KBM-7 (cell line): ENCODE measurements at regions not wholly inside any gene's neighbourhood (a gene's known extent, or its start where the extent isn't known, plus 50 kb on each side); places are given as distances from the start of the nearest gene placed in this dataset.

Experiments used
- DNase-seq: peaks from one replicate; pipeline ENCODE4 v3.0.0-alpha.2; 2015
- in situ Hi-C: fragments of 300-500 bp; cut with MboI; formaldehyde crosslinking; loops from 2 replicates; pipeline ENCODE4 v1.14.3; 2020; ENCODE audit warnings: low sequenced_read_pairs, low pct_unique_long_range_greater_than_20kb, mixed read lengths

DNA sequence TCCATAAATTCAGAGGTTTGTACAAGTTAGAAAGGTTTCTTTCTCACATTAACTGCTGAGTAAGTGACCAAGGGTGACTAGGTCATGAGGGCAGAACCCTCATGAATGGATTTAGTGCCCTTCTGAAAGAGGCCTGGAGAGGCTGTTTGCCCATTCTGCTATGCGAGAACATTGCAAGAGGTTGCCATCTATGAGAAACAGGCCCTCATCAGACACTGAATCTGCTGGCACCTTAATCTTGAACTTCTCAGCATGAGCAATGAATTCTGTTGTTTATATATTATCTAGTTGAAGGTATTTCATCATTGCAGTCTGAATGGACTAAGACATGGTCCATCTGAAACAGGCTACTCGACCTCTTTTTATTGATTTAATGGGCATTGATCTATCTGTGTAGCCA is 96.2 kb upstream of the GPRIN3 start:
- in situ Hi-C loops, result no loop called here
- no peak for DNase-seq

DNA sequence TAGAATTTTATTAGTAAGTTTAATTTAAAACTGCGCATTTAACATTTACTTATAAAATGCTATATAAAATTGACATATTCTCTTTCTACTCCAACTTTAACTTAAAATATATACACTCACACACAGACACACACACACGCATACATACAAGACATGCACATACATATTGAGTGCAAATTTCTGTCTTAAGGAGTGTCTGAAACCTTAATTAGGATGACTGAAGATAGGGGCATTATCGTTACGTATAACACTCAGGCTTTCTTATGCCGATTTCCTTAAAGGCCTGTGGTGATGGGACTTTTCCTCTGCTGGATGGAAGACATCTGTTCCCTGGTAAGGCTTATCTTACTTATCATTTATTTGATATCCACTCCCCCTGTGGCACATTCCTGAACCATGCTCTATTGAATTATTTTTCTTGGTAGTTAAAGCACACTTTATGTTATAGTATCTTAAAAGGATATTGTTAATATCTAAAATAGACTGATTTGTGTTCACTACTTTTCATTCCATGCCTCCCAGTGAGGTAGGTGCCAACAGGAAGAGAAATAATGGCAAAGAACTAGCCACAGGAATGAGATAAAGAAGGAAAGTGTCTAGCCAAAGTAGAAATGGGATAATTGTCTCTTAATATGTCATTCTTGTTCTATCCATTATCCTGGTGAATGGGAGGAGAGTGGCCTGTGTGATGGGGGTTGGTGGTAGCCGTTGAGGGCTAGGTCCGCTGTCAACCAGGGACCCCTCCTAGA is 92.9 kb upstream of the GPRIN3 start:
- no peak for DNase-seq
- in situ Hi-C loops, result no loop called here

DNA sequence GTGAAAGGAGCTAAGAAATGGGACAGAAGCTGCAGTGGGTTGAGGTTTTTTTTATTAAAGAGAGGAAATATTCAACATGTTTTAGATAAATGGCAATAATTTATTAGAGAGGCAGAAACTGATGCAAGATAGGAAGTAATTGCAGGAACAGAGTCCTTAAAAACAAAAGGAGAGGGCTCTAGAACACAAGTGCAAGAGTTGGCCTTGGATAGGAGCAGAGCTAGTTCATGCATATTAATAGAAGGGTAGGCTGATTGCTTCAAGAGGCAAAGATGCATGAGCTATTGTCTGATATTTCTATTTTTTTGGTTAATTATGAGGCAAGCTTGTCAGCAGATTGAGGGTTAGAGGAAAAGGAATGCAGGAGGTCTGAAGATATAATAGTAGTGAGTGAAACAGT is 91.0 kb upstream of the GPRIN3 start:
- no peak for DNase-seq
- in situ Hi-C loops, result no loop called here

DNA sequence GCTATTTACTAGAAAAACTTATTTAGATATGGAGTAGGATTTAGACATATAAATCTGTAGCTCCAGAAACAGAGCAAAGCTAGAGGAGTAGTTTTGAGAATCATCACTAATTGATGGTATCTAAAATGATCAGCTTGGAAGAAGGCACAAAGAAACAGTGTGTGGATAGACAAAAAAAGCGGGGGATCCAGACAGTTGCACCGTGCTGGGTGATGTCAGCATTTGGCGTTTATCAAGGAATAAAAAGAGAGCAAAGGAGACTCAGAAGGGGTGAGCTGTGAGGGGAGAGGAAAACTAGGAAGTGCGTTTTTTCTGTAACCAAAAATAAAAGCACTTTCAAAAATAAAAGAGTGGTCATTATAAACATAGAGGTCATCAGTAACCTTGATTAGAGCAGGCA is 90.5 kb upstream of the GPRIN3 start:
- in situ Hi-C loops, result no loop called here
- DNase-seq, result no peak

DNA sequence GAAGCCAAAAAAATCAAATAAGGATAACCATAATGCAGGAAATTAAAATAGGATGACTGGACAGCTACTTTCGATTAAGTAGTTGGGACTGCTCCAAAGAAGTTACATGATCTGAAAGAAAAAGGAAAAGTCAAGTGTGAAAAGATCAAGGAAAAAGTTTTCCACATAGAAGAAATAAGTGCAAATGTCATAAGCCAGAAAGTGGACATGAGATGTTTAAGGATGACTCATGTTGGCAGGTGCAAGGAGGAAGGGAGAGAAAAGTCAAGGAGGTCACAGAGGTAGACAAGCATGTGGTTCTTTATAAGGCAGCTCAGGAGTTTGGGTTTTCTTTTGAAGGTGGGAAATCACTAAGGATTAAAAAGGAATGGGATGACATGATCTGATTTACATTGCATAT is 89.8 kb upstream of the GPRIN3 start:
- no peak for DNase-seq
- in situ Hi-C loops, result no loop called here

DNA sequence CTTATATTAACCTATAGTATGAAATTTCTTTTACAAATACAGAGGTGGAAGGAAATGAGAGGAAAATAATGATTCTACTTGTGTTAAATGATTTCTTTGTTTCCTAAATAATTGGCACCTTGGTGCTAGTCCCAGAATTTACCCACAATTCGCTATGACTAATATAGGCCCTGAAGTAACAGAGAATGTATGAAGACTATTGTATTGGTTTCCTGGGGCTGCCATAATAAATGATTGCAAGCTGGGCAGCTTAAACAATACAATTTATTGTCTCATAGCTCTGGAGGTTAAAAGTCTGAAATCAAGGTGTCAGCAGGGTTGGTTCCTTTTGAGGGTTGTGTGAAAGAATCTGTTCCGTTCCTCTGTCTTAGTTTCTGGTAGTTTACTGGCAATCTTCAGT is 74.8 kb upstream of the GPRIN3 start:
- in situ Hi-C loops, result no loop called here
- no peak for DNase-seq

DNA sequence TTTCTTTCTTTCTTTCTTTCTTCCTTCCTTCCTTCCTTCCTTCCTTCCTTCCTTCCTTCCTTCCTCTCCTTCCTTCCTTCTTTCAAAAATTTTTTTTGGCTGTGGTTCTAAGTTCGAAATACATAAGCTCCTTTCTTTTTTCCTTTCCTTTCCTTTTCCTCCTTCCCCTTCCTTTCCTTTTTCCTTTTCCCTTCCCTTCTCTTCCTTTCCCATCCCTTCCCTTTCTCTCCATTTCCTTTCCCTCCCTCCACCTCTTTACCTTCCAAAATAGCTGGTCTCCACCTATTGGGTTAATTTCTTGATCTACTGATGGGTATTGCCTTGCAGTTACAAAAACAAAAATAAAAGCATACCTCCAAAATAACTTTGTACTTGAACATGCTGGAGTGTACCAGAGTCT is 73.4 kb upstream of the GPRIN3 start:
- in situ Hi-C loops, result no loop called here

DNA sequence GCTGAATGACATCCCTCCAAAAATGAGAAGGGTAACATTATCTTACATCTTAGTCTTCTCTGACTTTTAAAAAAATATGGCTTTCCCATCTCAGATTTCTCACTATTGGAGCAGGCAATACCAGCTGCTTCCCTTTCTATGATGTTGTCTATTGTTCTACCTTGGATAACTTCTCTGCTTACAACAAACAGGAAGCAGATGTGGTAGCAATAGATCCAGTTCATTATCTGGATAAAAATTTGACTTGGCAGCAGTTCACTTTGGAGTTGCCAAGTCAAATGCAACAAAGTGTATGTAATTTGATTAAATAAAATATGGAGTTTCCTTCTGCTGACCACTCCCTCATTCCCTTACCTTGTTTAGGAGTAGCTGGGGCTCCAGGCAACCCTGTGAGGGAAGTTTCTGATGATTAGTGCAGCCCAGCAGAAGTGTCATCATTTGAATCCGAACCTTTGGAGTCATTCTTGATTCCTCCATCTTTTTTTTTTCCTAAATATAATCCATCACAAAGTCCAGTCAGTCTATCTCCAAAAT is 72.0 kb upstream of the GPRIN3 start:
- in situ Hi-C loops, result no loop called here
- no peak for DNase-seq

More for the DNA sequence above, 73.4 kb upstream of the GPRIN3 start:
- DNase-seq, result no peak

DNA sequence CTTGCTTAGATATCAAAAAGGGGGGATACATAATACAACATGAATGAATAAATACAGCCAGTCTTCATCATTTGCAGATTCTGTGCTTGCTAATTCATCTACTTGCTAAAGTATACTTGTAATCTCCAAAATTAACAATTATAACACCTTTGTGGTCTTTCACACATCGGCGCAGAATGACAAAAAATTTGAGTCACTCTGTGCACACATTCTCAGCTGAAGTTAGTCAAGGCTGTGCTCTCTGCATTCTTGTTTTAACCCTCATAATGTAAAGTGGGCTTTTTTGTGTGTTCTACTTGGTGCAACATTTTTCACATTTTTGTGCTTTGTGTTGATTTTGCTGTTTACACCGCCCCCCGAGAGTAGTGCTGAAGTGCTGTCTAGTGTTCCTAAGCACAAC is 65.8 kb upstream of the GPRIN3 start:
- in situ Hi-C loops, result no loop called here
- no peak for DNase-seq

DNA sequence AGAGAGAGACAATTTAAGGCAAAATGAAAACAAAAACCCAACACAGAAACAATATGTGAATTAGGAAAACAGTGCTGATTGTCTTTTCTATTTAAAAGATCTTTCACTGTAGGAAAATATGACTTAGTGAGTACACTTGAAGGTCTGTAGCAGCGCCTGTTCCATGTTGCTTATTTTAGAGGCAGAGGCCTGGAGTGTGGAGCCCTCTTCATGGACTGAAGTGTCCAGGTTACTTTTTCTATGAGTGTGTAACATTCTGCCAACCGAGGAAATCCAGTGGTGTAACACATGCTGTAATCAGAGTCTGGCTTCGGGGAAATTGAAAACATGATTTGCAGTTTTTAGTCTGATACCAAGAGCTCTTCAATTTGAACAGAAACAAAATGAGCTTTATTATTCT is 64.0 kb upstream of the GPRIN3 start:
- in situ Hi-C loops, result no loop called here
- no peak for DNase-seq

DNA sequence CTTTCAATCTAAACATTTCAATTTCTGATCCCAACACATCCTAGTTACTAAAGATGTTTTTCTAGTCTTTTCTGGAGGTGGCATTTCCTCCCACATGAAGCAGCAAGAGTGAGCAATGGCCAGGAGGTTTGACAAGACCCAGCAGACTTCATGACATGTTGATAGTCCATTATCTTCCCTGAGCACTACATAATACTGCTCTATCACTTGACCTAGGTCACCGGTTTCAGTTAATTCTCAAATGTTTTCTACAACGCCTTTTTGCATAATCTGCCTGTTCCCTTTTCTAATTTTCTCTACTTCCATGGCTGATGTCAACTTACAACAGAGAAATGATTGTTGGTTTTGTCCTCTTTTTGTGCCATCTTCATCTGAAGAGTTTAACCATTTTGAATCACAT is 62.0 kb upstream of the GPRIN3 start:
- DNase-seq, result no peak
- in situ Hi-C loops, result no loop called here

DNA sequence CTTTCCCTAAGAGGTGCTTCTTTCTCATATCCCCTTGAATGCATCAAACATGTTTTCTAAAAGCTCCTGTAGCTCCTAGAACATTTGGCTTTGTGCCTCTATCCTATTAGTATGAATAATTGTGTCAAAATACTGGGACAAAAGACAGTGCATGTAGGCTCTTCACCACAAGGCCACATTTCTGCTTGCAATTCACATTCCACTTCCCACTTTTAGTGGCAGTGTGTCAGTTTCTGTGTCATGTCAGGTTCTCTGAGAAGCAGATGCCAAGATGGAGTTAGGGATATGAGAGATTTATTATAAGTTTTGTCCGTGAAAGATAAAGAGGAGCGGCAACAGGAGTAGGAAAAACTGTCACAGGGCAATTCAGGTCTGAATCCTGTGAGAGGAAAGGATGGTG is 61.3 kb upstream of the GPRIN3 start:
- in situ Hi-C loops, result no loop called here
- DNase-seq, result no peak

DNA sequence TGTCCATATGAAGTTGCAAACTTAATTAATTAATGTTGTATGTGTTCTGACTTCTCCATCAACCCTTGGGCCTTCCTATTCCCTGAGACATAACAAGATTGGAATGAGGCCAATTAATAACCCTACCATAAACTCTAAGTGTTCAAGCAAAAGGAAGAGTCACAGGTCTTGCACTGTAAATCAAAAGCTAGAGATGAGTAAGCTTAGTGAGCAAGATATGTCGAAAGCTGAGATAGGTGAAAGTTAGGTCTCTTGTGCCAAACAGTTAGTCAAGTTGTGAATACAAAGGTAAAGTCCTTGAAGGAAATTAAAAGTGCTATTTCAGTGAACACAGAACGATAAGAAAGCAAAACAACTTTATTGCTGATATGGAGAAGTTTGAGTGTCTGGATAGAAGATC is 58.2 kb upstream of the GPRIN3 start:
- in situ Hi-C loops, result no loop called here
- DNase-seq, result no peak

DNA sequence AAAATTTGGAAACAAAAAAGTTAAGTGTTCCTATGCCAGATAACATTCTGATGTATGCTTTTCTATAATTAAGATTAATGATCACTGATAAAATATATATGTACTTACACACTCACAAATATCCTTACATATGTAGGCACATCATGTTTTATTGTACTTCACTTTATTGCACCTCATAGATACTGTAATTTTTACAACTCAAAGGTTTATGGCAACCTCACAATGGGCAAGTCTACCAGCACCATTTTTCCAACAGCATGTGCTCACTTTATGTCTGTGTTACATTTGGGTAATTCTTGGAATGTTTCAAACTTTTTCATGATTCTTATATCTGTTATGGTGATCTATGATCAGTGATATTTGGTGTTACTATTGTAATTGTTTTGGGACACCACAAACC is 57.8 kb upstream of the GPRIN3 start:
- in situ Hi-C loops, result no loop called here
- DNase-seq, result no peak

DNA sequence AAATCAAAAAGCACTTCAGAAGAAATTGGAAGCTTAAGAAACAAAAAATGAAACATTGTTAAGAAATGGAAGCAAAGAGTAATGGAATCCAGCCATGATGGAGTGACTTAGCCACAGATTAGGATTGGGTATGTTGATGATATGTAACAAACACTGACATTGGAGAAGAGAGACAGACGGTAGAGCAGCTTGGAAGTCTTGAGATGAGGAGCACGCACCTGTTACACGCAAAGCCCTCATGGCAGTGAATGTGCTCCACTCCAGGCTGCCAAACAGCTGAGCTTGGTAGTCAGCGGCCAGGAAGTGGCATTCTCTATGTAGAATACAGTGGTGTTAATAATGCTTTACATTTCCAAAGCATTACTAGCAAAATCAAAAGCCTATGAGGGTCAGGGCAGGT is 56.9 kb upstream of the GPRIN3 start:
- in situ Hi-C loops, result no loop called here
- DNase-seq, result no peak

DNA sequence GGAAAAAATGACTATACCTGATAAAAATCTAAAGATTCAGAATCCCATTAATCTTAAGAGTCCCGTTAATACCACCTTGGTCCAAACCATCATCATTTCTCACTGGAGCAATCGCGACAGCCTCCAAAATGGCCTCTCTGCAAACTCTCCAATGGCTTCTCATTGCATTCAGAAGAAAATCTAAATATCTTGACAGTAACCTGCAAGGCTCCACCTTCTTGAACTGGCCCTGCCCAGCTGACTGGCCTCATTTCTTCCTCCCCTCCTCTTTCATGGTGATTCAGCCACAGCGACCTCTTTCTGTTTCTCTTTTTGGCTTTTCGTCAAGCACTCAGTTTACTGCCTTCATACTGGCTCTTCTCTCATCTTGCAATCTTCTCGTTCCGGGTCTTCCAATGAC is 56.2 kb upstream of the GPRIN3 start:
- DNase-seq, result no peak
- in situ Hi-C loops, result no loop called here

DNA sequence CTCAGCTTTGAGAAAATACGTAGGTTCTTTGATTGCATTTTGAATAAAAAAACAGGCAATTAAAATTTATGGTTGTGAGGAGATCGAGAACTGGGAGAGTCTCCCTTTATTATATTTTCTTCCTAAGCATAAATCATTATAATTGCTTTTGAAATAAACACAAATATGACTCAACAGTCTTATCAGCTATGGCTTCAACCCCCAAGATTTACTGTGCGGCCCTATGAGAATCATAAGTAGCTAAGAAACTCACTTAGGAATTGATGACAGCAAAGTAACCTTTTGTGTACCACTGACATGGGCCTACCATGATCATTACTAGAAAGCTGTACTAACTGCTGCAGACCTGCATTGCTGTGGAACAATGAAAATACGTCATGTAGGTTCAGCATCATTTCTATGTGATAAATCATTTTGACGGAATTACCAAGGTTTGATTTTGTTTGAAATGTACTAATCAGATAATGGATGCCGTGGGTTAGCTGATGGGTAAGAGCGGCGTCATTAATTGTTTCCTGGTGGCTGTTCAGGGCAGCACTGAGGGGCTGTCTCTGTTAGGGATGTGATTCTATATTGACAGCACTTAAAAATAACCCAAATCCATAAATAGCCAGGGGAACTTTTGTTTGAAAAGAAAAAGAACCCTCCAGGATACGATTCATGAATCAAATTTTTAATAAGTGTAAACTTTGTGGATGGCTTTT is 51.5 kb upstream of the GPRIN3 start:
- in situ Hi-C loops, result no loop called here

DNA sequence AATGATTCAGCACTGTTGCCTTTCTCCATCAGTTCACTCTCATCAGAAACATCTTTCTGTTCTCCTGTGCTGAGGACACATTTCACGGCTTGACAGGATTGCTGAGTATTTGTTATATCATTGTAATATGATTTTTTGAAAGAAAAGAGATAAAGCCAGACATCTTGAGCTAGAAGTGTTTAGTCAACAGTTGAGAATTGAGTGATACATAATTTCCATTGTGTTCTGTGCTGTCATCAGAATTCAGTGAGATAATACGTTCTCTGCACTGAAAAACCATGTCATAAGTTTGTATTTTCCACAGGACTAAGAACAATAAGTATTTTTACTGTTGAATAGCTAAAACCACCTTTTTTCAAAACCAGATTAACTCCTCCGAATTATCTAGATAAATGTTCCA is 50.2 kb upstream of the GPRIN3 start:
- in situ Hi-C loops, result no loop called here
- no peak for DNase-seq

More for the DNA sequence above, 51.5 kb upstream of the GPRIN3 start:
- DNase-seq, result no peak
